IMR-90 (cell line): ENCODE measurements at regions not wholly inside any gene's neighbourhood (a gene's known extent, or its start where the extent isn't known, plus 50 kb on each side); places are given as distances from the start of the nearest gene placed in this dataset.

Experiments
- ATAC-seq: fragments of 200-7000 bp; cut with Tn5 transposase; 2 replicates; pipeline ENCODE4 v1.9.1; 2020; ENCODE audit warnings: low read depth, mild to moderate bottlenecking, moderate library complexity
- BruUV-seq: library from RNA; stranded (reverse); fragments of 400-500 nt; replicated peaks from 2 replicates; lab custom pipeline; 2021; lab: Mats Ljungman, UMichigan
- CTCF ChIA-PET: fragments of 300-600 bp; formaldehyde crosslinking; extraction: SDS; loops from one replicate; lab custom pipeline; 2021; ENCODE audit warnings: antibody characterized with exemption; lab: Yijun Ruan, JAX
- POLR2A ChIA-PET: fragments of 300-600 bp; sonication (Branson Sonifier 250); formaldehyde crosslinking; loops from one replicate; lab custom pipeline; 2022; ENCODE audit warnings: antibody characterized with exemption; ENCODE audit not compliant: unreplicated experiment; lab: Charles Lee
- DNase-seq: peaks from one replicate; pipeline ENCODE4 v3.0.0; 2013
- H2AFZ ChIP-seq: replicated peaks from 2 replicates; pipeline ENCODE3; 2013; ENCODE audit warnings: low read length, mild to moderate bottlenecking; ENCODE audit not compliant: poor library complexity
- H2AK5ac ChIP-seq: 2 replicates; pipeline ENCODE4 v1.6.1; 2013; ENCODE audit warnings: low read depth, low read length, inconsistent platforms
- H2AK9ac ChIP-seq: replicated peaks from 2 replicates; pipeline ENCODE3; 2013; ENCODE audit warnings: mild to moderate bottlenecking, low read depth, low read length, moderate library complexity; ENCODE audit not compliant: poor library complexity
- H2BK120ac ChIP-seq: 2 replicates; pipeline ENCODE4 v1.6.1; 2013; ENCODE audit warnings: low read depth, low read length, inconsistent platforms
- H2BK15ac ChIP-seq: 3 replicates; pipeline ENCODE4 v1.6.1; 2013; ENCODE audit warnings: low read depth, low read length, inconsistent platforms
- H2BK20ac ChIP-seq: 2 replicates; pipeline ENCODE4 v1.6.1; 2013; ENCODE audit warnings: low read depth, mild to moderate bottlenecking, inconsistent platforms, low read length, moderate library complexity
- H2BK5ac ChIP-seq: 2 replicates; pipeline ENCODE4 v1.6.1; 2013; ENCODE audit warnings: mild to moderate bottlenecking, low read depth, low read length, inconsistent platforms; ENCODE audit not compliant: poor library complexity, severe bottlenecking
- H3K14ac ChIP-seq: replicated peaks from 2 replicates; pipeline ENCODE4 v1.6.1; 2013; ENCODE audit warnings: low read depth, low read length, inconsistent platforms
- H3K18ac ChIP-seq: 2 replicates; pipeline ENCODE4 v1.6.1; 2013; ENCODE audit warnings: low read depth, low read length, control low read depth
- H3K23ac ChIP-seq: 2 replicates; pipeline ENCODE4 v1.6.1; 2013; ENCODE audit warnings: low read depth, low read length, inconsistent platforms
- H3K27ac ChIP-seq: 2 replicates; pipeline ENCODE4 v1.5.1; 2013; ENCODE audit warnings: mild to moderate bottlenecking, control low read depth, low read length; ENCODE audit not compliant: insufficient read depth
- H3K27me3 ChIP-seq: 2 replicates; pipeline ENCODE4 v1.6.1; 2013; ENCODE audit warnings: low read length; ENCODE audit not compliant: control insufficient read depth, insufficient read depth
- H3K36me3 ChIP-seq: 2 replicates; pipeline ENCODE4 v1.6.1; 2013; ENCODE audit warnings: low read length, mixed read lengths; ENCODE audit not compliant: control insufficient read depth, insufficient read depth
- H3K4ac ChIP-seq: 2 replicates; pipeline ENCODE4 v1.6.1; 2013; ENCODE audit warnings: low read depth, low read length, inconsistent platforms
- H3K4me1 ChIP-seq: 2 replicates; pipeline ENCODE4 v1.6.1; 2013; ENCODE audit warnings: low read length, mixed read lengths; ENCODE audit not compliant: control insufficient read depth, insufficient read depth
- H3K4me2 ChIP-seq: 2 replicates; pipeline ENCODE4 v1.6.1; 2013; ENCODE audit warnings: low read depth, mild to moderate bottlenecking, control low read depth, low read length, moderate library complexity
- H3K4me3 ChIP-seq: 2 replicates; pipeline ENCODE4 v1.5.1; 2013; ENCODE audit warnings: low read depth, mild to moderate bottlenecking, control low read depth, low read length, moderate library complexity; ENCODE audit not compliant: insufficient read depth
- H3K56ac ChIP-seq: 2 replicates; pipeline ENCODE4 v1.6.1; 2013; ENCODE audit warnings: low read length, inconsistent platforms; ENCODE audit not compliant: insufficient read depth; ENCODE audit errors: extremely low read depth
- H3K79me1 ChIP-seq, 2 experiments: 2 replicates each; pipeline ENCODE4 v1.6.1; 2013; ENCODE audit warnings: low read length in 2 of 2, inconsistent platforms in 1 of 2, low read depth in 1 of 2
- H3K9ac ChIP-seq: 2 replicates; pipeline ENCODE4 v1.6.1; 2013; ENCODE audit warnings: low read depth, low read length, control low read depth
- H3K9me1 ChIP-seq: 2 replicates; pipeline ENCODE4 v1.6.1; 2013; ENCODE audit warnings: low read length, inconsistent platforms; ENCODE audit not compliant: insufficient read depth
- H3K9me3 ChIP-seq: 2 replicates; pipeline ENCODE4 v1.6.1; 2013; ENCODE audit warnings: low read length; ENCODE audit not compliant: control insufficient read depth, insufficient read depth
- H4K20me1 ChIP-seq: 2 replicates; pipeline ENCODE4 v1.6.1; 2013; ENCODE audit warnings: low read length, inconsistent platforms; ENCODE audit not compliant: insufficient read depth
- H4K5ac ChIP-seq: 2 replicates; pipeline ENCODE4 v1.6.1; 2013; ENCODE audit warnings: mild to moderate bottlenecking, low read depth, low read length, control low read depth
- H4K8ac ChIP-seq, 2 experiments: 2 replicates each; pipeline ENCODE4 v1.6.1; 2013; ENCODE audit warnings: low read depth in 2 of 2, low read length in 2 of 2, control low read depth in 1 of 2, inconsistent platforms in 1 of 2
- H4K91ac ChIP-seq: 2 replicates; pipeline ENCODE4 v1.6.1; 2013; ENCODE audit warnings: low read depth, low read length, inconsistent platforms; ENCODE audit not compliant: insufficient read depth
- BHLHE40 ChIP-seq: fragments of 150-350 bp; IDR thresholded peaks from 2 replicates; pipeline ENCODE4 v1.6.1; 2016; ENCODE audit warnings: mild to moderate bottlenecking, low read depth, low read length
- CEBPB ChIP-seq: IDR thresholded peaks from 2 replicates; pipeline ENCODE4 v1.6.1; 2012; ENCODE audit warnings: low read depth, low read length, improper control_type of control experiment
- CHD1 ChIP-seq: IDR thresholded peaks from 2 replicates; pipeline ENCODE4 v1.6.1; 2012; ENCODE audit warnings: low read depth, low read length, improper control_type of control experiment
- FOS ChIP-seq: fragments of 150-350 bp; IDR thresholded peaks from 2 replicates; pipeline ENCODE4 v1.6.1; 2016; ENCODE audit warnings: low read depth, low read length
- MAFK ChIP-seq: IDR thresholded peaks from 2 replicates; pipeline ENCODE4 v1.6.1; 2012; ENCODE audit warnings: low read depth, low read length, improper control_type of control experiment
- MAZ ChIP-seq: IDR thresholded peaks from 2 replicates; pipeline ENCODE4 v1.6.1; 2012; ENCODE audit warnings: low read depth, mild to moderate bottlenecking, low read length, improper control_type of control experiment, moderate library complexity, borderline replicate concordance
- MXI1 ChIP-seq: IDR thresholded peaks from 2 replicates; pipeline ENCODE4 v1.6.1; 2012; ENCODE audit warnings: low read depth, mild to moderate bottlenecking, low read length, moderate library complexity, borderline replicate concordance
- NFE2L2 ChIP-seq: fragments of 150-350 bp; IDR thresholded peaks from 2 replicates; pipeline ENCODE4 v1.6.1; 2016; ENCODE audit warnings: low read depth, mild to moderate bottlenecking, low read length
- POLR2A ChIP-seq: IDR thresholded peaks from 2 replicates; pipeline ENCODE4 v1.6.1; 2012; ENCODE audit warnings: mild to moderate bottlenecking, low read depth, low read length
- RAD21 ChIP-seq: IDR thresholded peaks from 2 replicates; pipeline ENCODE4 v1.6.1; 2012; ENCODE audit warnings: low read length, improper control_type of control experiment
- RCOR1 ChIP-seq: IDR thresholded peaks from 2 replicates; pipeline ENCODE4 v1.6.1; 2012; ENCODE audit warnings: mild to moderate bottlenecking, low read length, improper control_type of control experiment; ENCODE audit not compliant: insufficient replicate concordance
- RFX5 ChIP-seq: IDR thresholded peaks from 2 replicates; pipeline ENCODE4 v1.8.0; 2012; ENCODE audit warnings: low read depth, mild to moderate bottlenecking, low read length, moderate library complexity
- SMC3 ChIP-seq: fragments of 150-350 bp; IDR thresholded peaks from 2 replicates; pipeline ENCODE4 v1.6.1; 2016; ENCODE audit warnings: low read depth, mild to moderate bottlenecking, antibody characterized with exemption, low read length, moderate library complexity
- WGBS, 2 experiments: methylation state at CpG; one replicate each; pipeline versions ENCODE4 v1.1.5 to v1.1.7; 2013; ENCODE audit warnings: missing lambda C conversion rate in 2 of 2; ENCODE audit not compliant: insufficient read length in 1 of 2; ENCODE audit errors: extremely low coverage in 2 of 2; 5-methylcytosine and 5-hydroxymethylcytosine counted together
- dilution Hi-C: fragments of 300-500 bp; cut with HindIII; formaldehyde crosslinking; loops from one replicate; pipeline ENCODE4 v1.14.3; 2018; ENCODE audit warnings: low sequenced_read_pairs; ENCODE audit not compliant: unreplicated experiment
- in situ Hi-C: fragments of 300-500 bp; cut with MboI; formaldehyde crosslinking; loops from 3 replicates; pipeline ENCODE4 v1.14.3; 2019; ENCODE audit warnings: low sequenced_read_pairs, inconsistent platforms, mixed read lengths
- intact Hi-C: fragments of 100-400 bp; cut with micrococcal nuclease; formaldehyde crosslinking; loops from 2 replicates; pipeline ENCODE4 v1.10.0; 2022
- TF ChIP-seq, protein P1 (sequence below): fragments of 150-350 bp; IDR thresholded peaks from 2 replicates; pipeline ENCODE4 v1.6.1; 2017; ENCODE audit warnings: mild to moderate bottlenecking, antibody characterized with exemption, low read length, low read depth
- TF ChIP-seq, protein P2 (sequence below): fragments of 150-350 bp; IDR thresholded peaks from 2 replicates; pipeline ENCODE4 v1.6.1; 2016; ENCODE audit warnings: low read depth, mild to moderate bottlenecking, low read length, moderate library complexity, borderline replicate concordance
- TF ChIP-seq, protein P3 (sequence below): conservative IDR thresholded peaks from 2 replicates; pipeline ENCODE4 v1.5.1; 2012; ENCODE audit warnings: mild to moderate bottlenecking, low read depth, low read length, improper control_type of control experiment

DNA sequence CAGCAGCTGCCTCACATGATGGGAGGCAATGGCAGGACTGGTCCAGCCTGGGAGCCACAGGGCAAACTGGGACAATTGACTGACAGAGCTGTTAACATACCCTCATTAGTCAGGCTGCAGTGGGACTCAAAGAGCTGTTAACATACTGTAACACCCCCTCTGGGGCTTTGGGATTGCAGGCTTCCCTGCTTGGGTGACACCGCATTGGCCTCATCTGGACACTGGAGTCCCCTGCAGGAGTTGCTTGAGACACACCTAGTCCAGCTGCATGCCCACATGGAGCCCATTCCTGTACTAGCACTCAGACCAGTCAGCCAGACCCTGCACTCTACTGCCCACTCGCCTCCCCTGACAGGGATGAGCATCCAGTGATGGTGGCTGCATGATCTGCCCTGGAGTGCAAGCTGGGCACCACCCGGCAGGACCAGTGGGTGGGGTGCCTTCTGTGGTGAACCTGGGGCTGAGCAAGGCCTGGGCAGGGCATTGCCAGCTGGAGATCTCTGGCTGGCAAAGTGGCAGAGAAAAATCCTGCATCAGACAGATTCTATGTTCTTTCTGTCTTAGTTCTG lies 138.8 kb downstream of the DTHD1 start:
- Histone ChIP-seq H3K23ac (no peak overlapping the region), H4K5ac (no peak overlapping the region), H2BK20ac (no peak overlapping the region), H4K20me1 (no peaks in the 10 kb centered on the region), H3K4ac (no peak overlapping the region), H2AFZ (no peak overlapping the region), H3K27me3 (no peaks in the 10 kb centered on the region), H3K79me1 (no peaks in the 10 kb centered on the region), H3K18ac (no peak overlapping the region), H3K27ac (no peak overlapping the region), H3K4me3 (no peak overlapping the region), H2BK5ac (no peak overlapping the region), H3K4me1 (no peaks in the 10 kb centered on the region), H2AK9ac (no peak overlapping the region), H4K8ac (no peak overlapping the region), H4K91ac (no peak overlapping the region), H3K4me2 (no peak overlapping the region), H3K9me3 (peaks cover 11% of the 10 kb centered on the region; the same call in 1 of the 2 replicates), H3K56ac (no peak overlapping the region), H2AK5ac (no peak overlapping the region), H3K14ac (no peak overlapping the region), H3K9me1 (no peaks in the 10 kb centered on the region), H3K9ac (no peak overlapping the region), H2BK120ac (no peak overlapping the region), H2BK15ac (no peak overlapping the region), H3K36me3 (no peaks in the 10 kb centered on the region)
- ChIA-PET POLR2A (no interaction called here), CTCF (no interaction called here)
- no CpG with 5 or more reads among the region's 3 CpGs for WGBS, 2 experiments
- DNase-seq: no peak
- no peak for TF ChIP-seq CEBPB
- no peak for TF ChIP-seq POLR2A
- TF ChIP-seq MAFK: no peak
- TF ChIP-seq RFX5: no peak
- no peak for TF ChIP-seq SMC3
- TF ChIP-seq, protein P1, sequence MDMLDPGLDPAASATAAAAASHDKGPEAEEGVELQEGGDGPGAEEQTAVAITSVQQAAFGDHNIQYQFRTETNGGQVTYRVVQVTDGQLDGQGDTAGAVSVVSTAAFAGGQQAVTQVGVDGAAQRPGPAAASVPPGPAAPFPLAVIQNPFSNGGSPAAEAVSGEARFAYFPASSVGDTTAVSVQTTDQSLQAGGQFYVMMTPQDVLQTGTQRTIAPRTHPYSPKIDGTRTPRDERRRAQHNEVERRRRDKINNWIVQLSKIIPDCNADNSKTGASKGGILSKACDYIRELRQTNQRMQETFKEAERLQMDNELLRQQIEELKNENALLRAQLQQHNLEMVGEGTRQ: no peak
- TF ChIP-seq CHD1: no peak
- TF ChIP-seq MAZ: no peak
- TF ChIP-seq NFE2L2: no peak
- no peak for TF ChIP-seq FOS
- TF ChIP-seq, protein P2, sequence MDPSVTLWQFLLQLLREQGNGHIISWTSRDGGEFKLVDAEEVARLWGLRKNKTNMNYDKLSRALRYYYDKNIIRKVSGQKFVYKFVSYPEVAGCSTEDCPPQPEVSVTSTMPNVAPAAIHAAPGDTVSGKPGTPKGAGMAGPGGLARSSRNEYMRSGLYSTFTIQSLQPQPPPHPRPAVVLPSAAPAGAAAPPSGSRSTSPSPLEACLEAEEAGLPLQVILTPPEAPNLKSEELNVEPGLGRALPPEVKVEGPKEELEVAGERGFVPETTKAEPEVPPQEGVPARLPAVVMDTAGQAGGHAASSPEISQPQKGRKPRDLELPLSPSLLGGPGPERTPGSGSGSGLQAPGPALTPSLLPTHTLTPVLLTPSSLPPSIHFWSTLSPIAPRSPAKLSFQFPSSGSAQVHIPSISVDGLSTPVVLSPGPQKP: no peak
- no peak for TF ChIP-seq BHLHE40
- TF ChIP-seq MXI1: no peak
- TF ChIP-seq RCOR1: no peak
- no peak for TF ChIP-seq RAD21
- TF ChIP-seq, protein P3, sequence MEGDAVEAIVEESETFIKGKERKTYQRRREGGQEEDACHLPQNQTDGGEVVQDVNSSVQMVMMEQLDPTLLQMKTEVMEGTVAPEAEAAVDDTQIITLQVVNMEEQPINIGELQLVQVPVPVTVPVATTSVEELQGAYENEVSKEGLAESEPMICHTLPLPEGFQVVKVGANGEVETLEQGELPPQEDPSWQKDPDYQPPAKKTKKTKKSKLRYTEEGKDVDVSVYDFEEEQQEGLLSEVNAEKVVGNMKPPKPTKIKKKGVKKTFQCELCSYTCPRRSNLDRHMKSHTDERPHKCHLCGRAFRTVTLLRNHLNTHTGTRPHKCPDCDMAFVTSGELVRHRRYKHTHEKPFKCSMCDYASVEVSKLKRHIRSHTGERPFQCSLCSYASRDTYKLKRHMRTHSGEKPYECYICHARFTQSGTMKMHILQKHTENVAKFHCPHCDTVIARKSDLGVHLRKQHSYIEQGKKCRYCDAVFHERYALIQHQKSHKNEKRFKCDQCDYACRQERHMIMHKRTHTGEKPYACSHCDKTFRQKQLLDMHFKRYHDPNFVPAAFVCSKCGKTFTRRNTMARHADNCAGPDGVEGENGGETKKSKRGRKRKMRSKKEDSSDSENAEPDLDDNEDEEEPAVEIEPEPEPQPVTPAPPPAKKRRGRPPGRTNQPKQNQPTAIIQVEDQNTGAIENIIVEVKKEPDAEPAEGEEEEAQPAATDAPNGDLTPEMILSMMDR: no peak
- BruUV-seq: no TSS peak
- dilution Hi-C loops: no loop called here
- in situ Hi-C loops: no loop called here
- no peak for ATAC-seq
- intact Hi-C loops: no loop called here
